Type B pancreatic cell (in vitro differentiated cells): ENCODE measurements at regions not wholly inside any gene's neighbourhood (a gene's known extent, or its start where the extent isn't known, plus 50 kb on each side); places are given as distances from the start of the nearest gene placed in this dataset.

Source experiments
- DNase-seq: peaks from one replicate; pipeline ENCODE4 v3.0.0; 2021; ENCODE audit warnings: mixed read lengths; ENCODE audit not compliant: unreplicated experiment; ENCODE audit errors: extremely low spot score
- H3K27ac Mint-ChIP-seq: 2 replicates; pipeline ENCODE4 v1.8.0; 2021; ENCODE audit warnings: mild to moderate bottlenecking, mixed read lengths
- H3K27me3 Mint-ChIP-seq: 2 replicates; pipeline ENCODE4 v1.8.0; 2021; ENCODE audit warnings: mixed read lengths
- H3K36me3 Mint-ChIP-seq: 2 replicates; pipeline ENCODE4 v1.8.0; 2021; ENCODE audit warnings: mixed read lengths
- H3K4me1 Mint-ChIP-seq: one replicate; pipeline ENCODE4 v1.8.0; 2021; ENCODE audit warnings: mixed read lengths; ENCODE audit not compliant: unreplicated experiment
- H3K4me3 Mint-ChIP-seq: 2 replicates; pipeline ENCODE4 v1.8.0; 2021; ENCODE audit warnings: mild to moderate bottlenecking, mixed read lengths
- H3K9me3 Mint-ChIP-seq: 2 replicates; pipeline ENCODE4 v1.8.0; 2021; ENCODE audit warnings: mixed read lengths
- CTCF ChIP-seq: fragments of 200-600 bp; sonication (generic); conservative IDR thresholded peaks from 2 replicates; pipeline ENCODE4 v1.5.0; 2021; ENCODE audit warnings: antibody characterized with exemption, mild to moderate bottlenecking

- H3K4me1 Mint-ChIP-seq = peaks cover 48% of the 10 kb centered on the region
- no peak for DNase-seq
- H3K36me3 Mint-ChIP-seq = peaks cover 3% of the 10 kb centered on the region
- no peak overlapping the region for H3K27ac Mint-ChIP-seq
- no peaks in the 10 kb centered on the region for H3K27me3 Mint-ChIP-seq
- no peak for TF ChIP-seq CTCF
- no peak overlapping the region for H3K4me3 Mint-ChIP-seq
- H3K9me3 Mint-ChIP-seq = no peaks in the 10 kb centered on the region
These were observed 104.2 kb upstream of the IPO9 start for GRCh38 chr1:201724766-201725118.

- no peaks in the 10 kb centered on the region for H3K9me3 Mint-ChIP-seq
- peaks cover 3% of the 10 kb centered on the region for H3K36me3 Mint-ChIP-seq
- DNase-seq = no peak
- H3K4me3 Mint-ChIP-seq = peak overlapping the region; percentile 59
- peaks cover 47% of the 10 kb centered on the region for H3K4me1 Mint-ChIP-seq
- peak overlapping the region; percentile 68 for H3K27ac Mint-ChIP-seq
- H3K27me3 Mint-ChIP-seq = no peaks in the 10 kb centered on the region
- TF ChIP-seq CTCF = no peak
These were observed 102.3 kb upstream of the IPO9 start for GRCh38 chr1:201726700-201727099.

DNA sequence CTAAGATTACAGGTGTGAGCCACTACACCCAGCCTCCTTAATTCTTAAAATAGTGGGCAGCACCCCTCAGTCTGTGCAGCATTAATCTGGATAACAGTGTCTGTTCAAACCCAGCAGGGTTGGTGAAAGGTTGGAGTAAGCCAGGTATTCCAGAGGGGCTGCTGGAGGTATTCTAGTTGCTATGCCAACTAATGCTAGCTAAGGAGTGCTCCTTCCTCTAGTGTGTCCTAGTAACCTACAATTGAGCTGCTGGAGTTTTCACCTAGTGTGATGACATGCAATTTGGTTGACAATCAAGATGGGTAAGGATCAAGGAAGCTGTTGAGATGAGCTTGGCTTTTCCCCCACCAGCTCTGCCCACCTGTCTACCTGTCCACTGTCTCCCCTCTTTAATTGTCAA is 100.2 kb upstream of the IPO9 start:
- Mint-ChIP-seq H3K27me3 (no peaks in the 10 kb centered on the region), H3K27ac (no peak overlapping the region), H3K9me3 (no peaks in the 10 kb centered on the region), H3K4me3 (no peak overlapping the region), H3K36me3 (peaks cover 8% of the 10 kb centered on the region), H3K4me1 (peaks cover 48% of the 10 kb centered on the region)
- no peak for TF ChIP-seq CTCF
- DNase-seq = no peak

DNA sequence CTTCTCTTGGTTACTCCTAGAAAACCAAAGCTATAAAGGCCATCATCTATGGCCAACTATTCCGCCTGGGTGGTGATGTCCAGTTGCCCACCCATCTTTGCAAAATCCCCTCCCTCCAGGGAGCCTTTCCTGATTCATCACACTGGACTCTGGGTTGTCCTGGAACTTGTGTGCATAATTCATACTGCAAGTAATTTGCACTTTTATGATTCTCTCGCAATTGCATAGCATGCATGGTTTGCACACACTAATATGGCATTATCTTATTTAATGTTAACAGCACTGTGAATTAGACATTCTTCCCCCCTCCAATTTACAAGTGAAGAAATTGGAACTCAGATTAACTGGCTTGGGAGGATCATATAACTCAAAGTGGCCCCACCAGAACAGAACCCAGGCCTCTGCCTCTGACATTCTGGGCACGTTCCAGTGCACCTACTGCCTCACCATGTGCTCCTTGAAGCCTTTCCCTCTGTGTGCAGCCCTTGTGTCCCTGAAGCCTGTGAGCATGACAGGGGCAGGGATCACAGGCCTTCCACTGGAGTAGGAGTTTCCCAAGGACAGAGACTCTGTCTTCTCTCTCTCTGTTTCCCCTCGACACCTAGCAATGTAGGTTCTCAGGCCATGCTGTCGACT is 98.9 kb upstream of the IPO9 start:
- Mint-ChIP-seq H3K27me3 (no peaks in the 10 kb centered on the region), H3K27ac (peak overlapping the region; percentile 0), H3K36me3 (peaks cover 10% of the 10 kb centered on the region), H3K4me1 (peaks cover 48% of the 10 kb centered on the region), H3K4me3 (no peak overlapping the region), H3K9me3 (no peaks in the 10 kb centered on the region)
- no peak for DNase-seq
- TF ChIP-seq CTCF = no peak

DNA sequence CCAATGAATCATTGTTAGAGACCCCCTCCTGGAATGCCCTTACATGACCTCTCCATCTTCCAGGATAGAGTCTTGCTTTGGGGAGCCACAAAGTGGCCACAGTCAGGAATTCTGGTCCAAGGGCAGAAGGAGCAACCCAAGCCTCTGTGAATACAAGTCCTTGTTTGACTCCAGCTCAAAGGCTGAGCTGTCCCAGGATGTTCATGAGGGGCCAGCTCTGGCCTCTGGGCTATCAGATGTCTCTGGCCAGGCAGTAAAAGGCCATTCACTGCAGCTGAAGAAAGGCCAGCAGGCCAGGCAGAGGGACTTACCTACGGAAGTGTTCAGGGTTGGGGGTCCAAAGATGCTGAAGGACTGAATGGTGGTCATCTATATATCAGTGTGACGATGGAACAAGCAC is 98.3 kb upstream of the IPO9 start:
- H3K4me1 Mint-ChIP-seq = peaks cover 50% of the 10 kb centered on the region
- peaks cover 10% of the 10 kb centered on the region for H3K36me3 Mint-ChIP-seq
- H3K4me3 Mint-ChIP-seq = peak overlapping the region; percentile 1
- TF ChIP-seq CTCF = no peak
- DNase-seq = no peak
- peak overlapping the region; percentile 0 for H3K27ac Mint-ChIP-seq
- no peaks in the 10 kb centered on the region for H3K27me3 Mint-ChIP-seq
- no peaks in the 10 kb centered on the region for H3K9me3 Mint-ChIP-seq

DNA sequence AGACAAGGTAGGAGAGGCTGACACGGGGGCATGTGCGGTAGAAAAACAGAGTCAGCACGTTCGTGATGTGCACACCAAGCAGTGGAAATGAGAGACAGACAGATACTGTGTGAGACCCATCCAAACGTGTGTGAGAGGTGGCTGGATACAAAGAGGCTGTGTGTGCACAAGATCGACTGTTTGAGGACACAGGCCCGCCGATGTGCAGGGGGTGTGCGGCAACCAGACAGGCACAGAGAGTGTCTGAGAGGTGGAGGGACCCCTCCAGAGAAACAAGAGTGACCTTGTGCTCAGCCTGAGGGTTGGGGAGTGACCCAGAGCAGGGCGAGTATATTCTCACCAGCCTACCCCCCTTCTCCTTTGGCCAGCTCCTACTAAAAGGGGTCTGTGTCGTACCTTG is 97.8 kb upstream of the IPO9 start:
- peak overlapping the region; percentile 20 for H3K27ac Mint-ChIP-seq
- peak overlapping the region; percentile 1 for H3K4me3 Mint-ChIP-seq
- DNase-seq = no peak
- no peaks in the 10 kb centered on the region for H3K9me3 Mint-ChIP-seq
- no peaks in the 10 kb centered on the region for H3K27me3 Mint-ChIP-seq
- H3K36me3 Mint-ChIP-seq = peaks cover 10% of the 10 kb centered on the region
- no peak for TF ChIP-seq CTCF
- H3K4me1 Mint-ChIP-seq = peaks cover 55% of the 10 kb centered on the region
